ENCODE measurements at regions not wholly inside any gene's neighbourhood (a gene's known extent, or its start where the extent isn't known, plus 50 kb on each side); places are given as distances from the start of the nearest gene placed in this dataset.

- no peak for TF ChIP-seq POLR2A (IDR thresholded peaks at IDR 0.05)
- TF ChIP-seq CTCF (IDR thresholded peaks at IDR 0.05), result no peak
These were observed 468.0 kb upstream of the POU3F2 start for GRCh38 chr6:98366371-98366770.
